Kidney (tissue), 13 donors: ENCODE measurements at regions not wholly inside any gene's neighbourhood (a gene's known extent, or its start where the extent isn't known, plus 50 kb on each side); places are given as distances from the start of the nearest gene placed in this dataset.

Experiments used
- DNase-seq, 5 donors: peaks; one replicate each; pipeline ENCODE4 v3.0.0-alpha.2; 2013 to 2020
- FAIRE-seq: peaks from 2 replicates; lab custom pipeline; 2012; peaks lifted over from hg19 to GRCh38; lab: Jason Lieb, UNC
- H3K27ac ChIP-seq, 2 donors: one replicate each; pipeline ENCODE4 v1.7.0; 2013; ENCODE audit warnings: low read depth in 2 of 2, low read length in 2 of 2, inconsistent platforms in 1 of 2
- H3K27me3 ChIP-seq: one replicate; pipeline ENCODE4 v1.7.1; 2013; ENCODE audit warnings: low read length, inconsistent platforms; ENCODE audit not compliant: control insufficient read depth, insufficient read depth
- H3K36me3 ChIP-seq, 3 donors: one replicate each; pipeline versions ENCODE4 v1.7.0 to v1.7.1; 2013; ENCODE audit warnings: low read length in 3 of 3, control low read depth in 1 of 3, inconsistent platforms in 1 of 3; ENCODE audit not compliant: insufficient read depth in 3 of 3, control insufficient read depth in 2 of 3
- H3K4me1 ChIP-seq, 3 donors: one replicate each; pipeline versions ENCODE4 v1.7.0 to v1.7.1; 2013; ENCODE audit warnings: low read length in 3 of 3, inconsistent platforms in 1 of 3, low read depth in 1 of 3; ENCODE audit not compliant: control insufficient read depth in 2 of 3, insufficient read depth in 2 of 3
- H3K4me3 ChIP-seq, 3 donors: one replicate each; pipeline versions ENCODE4 v1.7.0 to v1.8.1; 2013; ENCODE audit warnings: low read length in 3 of 3, control low read depth in 1 of 3, inconsistent platforms in 1 of 3
- H3K9ac ChIP-seq, 3 donors: one replicate each; pipeline versions ENCODE4 v1.7.0 to v1.7.1; 2013; ENCODE audit warnings: low read length in 3 of 3, control low read depth in 1 of 3, inconsistent platforms in 1 of 3
- H3K9me3 ChIP-seq, 3 donors: one replicate each; pipeline versions ENCODE4 v1.7.0 to v1.7.1; 2013; ENCODE audit warnings: low read length in 3 of 3, control low read depth in 1 of 3, inconsistent platforms in 1 of 3; ENCODE audit not compliant: control insufficient read depth in 2 of 3, insufficient read depth in 1 of 3
- CTCF ChIP-seq: IDR thresholded peaks from 3 replicates; pipeline ENCODE4 v1.5.1; 2012; ENCODE audit warnings: mild to moderate bottlenecking, moderate library complexity, borderline replicate concordance; ENCODE audit not compliant: insufficient read depth; ENCODE audit errors: extremely low read depth
- intact Hi-C: fragments of 100-400 bp; cut with DNase I; formaldehyde crosslinking; loops from one replicate; pipeline ENCODE4 v1.11.1; 2022
- donor health status: control.
- donor health status: control.
- donor health status: control.
- donor health status: control.
- donor health status: control.
- donor health status: DM: yes; HTN: yes; CAD: no.
- donor health status: Normal renal cell carcinoma (clear cell type).

- Histone ChIP-seq H3K4me1 (peaks cover 0 to 10% (median 5%) of the 10 kb centered on the region in 3 donors), H3K4me3 (no peak overlapping the region), H3K9me3 (no peaks in the 10 kb centered on the region), H3K27me3 (no peaks in the 10 kb centered on the region), H3K36me3 (no peaks in the 10 kb centered on the region), H3K27ac (no peak overlapping the region), H3K9ac (no peak overlapping the region)
- peak in 2 of 5 donors; percentile 39 to 65 for DNase-seq
- FAIRE-seq = no peak
- TF ChIP-seq CTCF = no peak
- intact Hi-C loops = no loop called here
Measured at GRCh38 chr6:21742238-21742660, 148.7 kb downstream of the SOX4 start.

GRCh38 chr6:21744331-21744730 lies 150.8 kb downstream of the SOX4 start:
- Histone ChIP-seq H3K4me1 (peaks cover 0 to 17% (median 5%) of the 10 kb centered on the region in 3 donors), H3K4me3 (no peak overlapping the region), H3K9ac (no peak overlapping the region), H3K27ac (no peak overlapping the region), H3K36me3 (no peaks in the 10 kb centered on the region), H3K27me3 (no peaks in the 10 kb centered on the region), H3K9me3 (no peaks in the 10 kb centered on the region)
- no peak for TF ChIP-seq CTCF
- intact Hi-C loops = no loop called here
- FAIRE-seq (no peak), DNase-seq (no peak)

- Histone ChIP-seq H3K36me3 (no peaks in the 10 kb centered on the region), H3K4me1 (peaks cover 0 to 20% (median 3%) of the 10 kb centered on the region in 3 donors), H3K9me3 (no peaks in the 10 kb centered on the region), H3K9ac (no peak overlapping the region), H3K27ac (no peak overlapping the region), H3K27me3 (no peaks in the 10 kb centered on the region), H3K4me3 (no peak overlapping the region)
- FAIRE-seq = no peak
- TF ChIP-seq CTCF = no peak
- DNase-seq = no peak
- intact Hi-C loops = no loop called here
Measured at GRCh38 chr6:21745543-21746337, 152.2 kb downstream of the SOX4 start.

- DNase-seq = no peak
- H3K36me3 ChIP-seq = no peaks in the 10 kb centered on the region
- FAIRE-seq = no peak
Measured at GRCh38 chr6:21747441-21747840, 153.9 kb downstream of the SOX4 start.

More at GRCh38 chr6:21747441-21747840, 153.9 kb downstream of the SOX4 start:
- Histone ChIP-seq H3K9me3 (no peaks in the 10 kb centered on the region), H3K4me1 (peaks cover 0 to 18% (median 0%) of the 10 kb centered on the region in 3 donors), H3K9ac (no peak overlapping the region), H3K4me3 (no peak overlapping the region), H3K27me3 (no peaks in the 10 kb centered on the region), H3K27ac (no peak overlapping the region)
- intact Hi-C loops = no loop called here
- TF ChIP-seq CTCF = no peak
